ENCODE measurements at regions not wholly inside any gene's neighbourhood (a gene's known extent, or its start where the extent isn't known, plus 50 kb on each side); places are given as distances from the start of the nearest gene placed in this dataset.
"Not testable (repeated sequence)": the region's sequence is repeated elsewhere in the genome, so short reads cannot be mapped to it uniquely, and the experiment has no call there.

- H3K4me1 ChIP-seq (ENCODE audit: control insufficient read depth, insufficient read depth, low read length): no peaks in the 10 kb centered on the region
- H3K9ac ChIP-seq (ENCODE audit: low read length): no peak overlapping the region
- no peaks in the 10 kb centered on the region for H3K36me3 ChIP-seq (ENCODE audit: control insufficient read depth, insufficient read depth, low read length)
- no peak overlapping the region for H3K27ac ChIP-seq (ENCODE audit: low read depth, low read length)
- no peaks in the 10 kb centered on the region for H3K9me3 ChIP-seq (ENCODE audit: control insufficient read depth, insufficient read depth, low read depth, low read length)
- no peaks in the 10 kb centered on the region for H3K27me3 ChIP-seq (ENCODE audit: control insufficient read depth, insufficient read depth, low read length)
- H3K4me3 ChIP-seq (ENCODE audit: low read depth, low read length): no peak overlapping the region
Observed at GRCh38 chr11:25787416-25787815, 544.5 kb upstream of the ANO3 start.

- Histone ChIP-seq H3K4me1 (ENCODE audit: control insufficient read depth, insufficient read depth, low read length) (no peaks in the 10 kb centered on the region), H3K27me3 (ENCODE audit: control insufficient read depth, insufficient read depth, low read length) (no peaks in the 10 kb centered on the region), H3K4me3 (ENCODE audit: low read depth, low read length) (no peak overlapping the region), H3K9me3 (ENCODE audit: control insufficient read depth, insufficient read depth, low read depth, low read length) (no peaks in the 10 kb centered on the region), H3K27ac (ENCODE audit: low read depth, low read length) (no peak overlapping the region), H3K36me3 (ENCODE audit: control insufficient read depth, insufficient read depth, low read length) (no peaks in the 10 kb centered on the region), H3K9ac (ENCODE audit: low read length) (no peak overlapping the region)
Observed at GRCh38 chr11:25790396-25790795, 541.5 kb upstream of the ANO3 start.

GRCh38 chr11:25793637-25794036 lies 538.3 kb upstream of the ANO3 start:
- no peaks in the 10 kb centered on the region for H3K4me1 ChIP-seq (ENCODE audit: control insufficient read depth, insufficient read depth, low read length)
- H3K9ac ChIP-seq (ENCODE audit: low read length): no peak overlapping the region
- H3K27ac ChIP-seq (ENCODE audit: low read depth, low read length): no peak overlapping the region
- H3K4me3 ChIP-seq (ENCODE audit: low read depth, low read length): no peak overlapping the region
- H3K36me3 ChIP-seq (ENCODE audit: control insufficient read depth, insufficient read depth, low read length): no peaks in the 10 kb centered on the region
- H3K27me3 ChIP-seq (ENCODE audit: control insufficient read depth, insufficient read depth, low read length): no peaks in the 10 kb centered on the region
- H3K9me3 ChIP-seq (ENCODE audit: control insufficient read depth, insufficient read depth, low read depth, low read length): no peaks in the 10 kb centered on the region

GRCh38 chr11:25794804-25795203 lies 537.1 kb upstream of the ANO3 start:
- Histone ChIP-seq H3K27ac (ENCODE audit: low read depth, low read length) (no peak overlapping the region), H3K4me3 (ENCODE audit: low read depth, low read length) (no peak overlapping the region), H3K27me3 (ENCODE audit: control insufficient read depth, insufficient read depth, low read length) (no peaks in the 10 kb centered on the region), H3K9ac (ENCODE audit: low read length) (no peak overlapping the region), H3K4me1 (ENCODE audit: control insufficient read depth, insufficient read depth, low read length) (no peaks in the 10 kb centered on the region), H3K9me3 (ENCODE audit: control insufficient read depth, insufficient read depth, low read depth, low read length) (no peaks in the 10 kb centered on the region), H3K36me3 (ENCODE audit: control insufficient read depth, insufficient read depth, low read length) (no peaks in the 10 kb centered on the region)

- H3K27ac ChIP-seq (ENCODE audit: low read depth, low read length): no peak overlapping the region
- H3K27me3 ChIP-seq (ENCODE audit: control insufficient read depth, insufficient read depth, low read length): no peaks in the 10 kb centered on the region
- no peaks in the 10 kb centered on the region for H3K4me1 ChIP-seq (ENCODE audit: control insufficient read depth, insufficient read depth, low read length)
- H3K4me3 ChIP-seq (ENCODE audit: low read depth, low read length): no peak overlapping the region
- H3K9ac ChIP-seq (ENCODE audit: low read length): no peak overlapping the region
- H3K36me3 ChIP-seq (ENCODE audit: control insufficient read depth, insufficient read depth, low read length): no peaks in the 10 kb centered on the region
- H3K9me3 ChIP-seq (ENCODE audit: control insufficient read depth, insufficient read depth, low read depth, low read length): no peaks in the 10 kb centered on the region
Observed at GRCh38 chr11:25816411-25816810, 515.5 kb upstream of the ANO3 start.

GRCh38 chr11:25824688-25825087 lies 507.2 kb upstream of the ANO3 start:
- Histone ChIP-seq H3K9ac (ENCODE audit: low read length) (no peak overlapping the region), H3K27ac (ENCODE audit: low read depth, low read length) (no peak overlapping the region), H3K27me3 (ENCODE audit: control insufficient read depth, insufficient read depth, low read length) (no peaks in the 10 kb centered on the region), H3K4me1 (ENCODE audit: control insufficient read depth, insufficient read depth, low read length) (no peaks in the 10 kb centered on the region), H3K4me3 (ENCODE audit: low read depth, low read length) (no peak overlapping the region), H3K36me3 (ENCODE audit: control insufficient read depth, insufficient read depth, low read length) (no peaks in the 10 kb centered on the region), H3K9me3 (ENCODE audit: control insufficient read depth, insufficient read depth, low read depth, low read length) (no peaks in the 10 kb centered on the region)

GRCh38 chr11:25831485-25831884 lies 500.4 kb upstream of the ANO3 start:
- H3K9me3 ChIP-seq (ENCODE audit: control insufficient read depth, insufficient read depth, low read depth, low read length): not testable (repeated sequence)

GRCh38 chr11:25838918-25839625 lies 492.9 kb upstream of the ANO3 start:
- H3K9ac ChIP-seq (ENCODE audit: low read length): no peak overlapping the region
- no peaks in the 10 kb centered on the region for H3K27me3 ChIP-seq (ENCODE audit: control insufficient read depth, insufficient read depth, low read length)
- H3K36me3 ChIP-seq (ENCODE audit: control insufficient read depth, insufficient read depth, low read length): no peaks in the 10 kb centered on the region
- no peak overlapping the region for H3K4me3 ChIP-seq (ENCODE audit: low read depth, low read length)
- no peaks in the 10 kb centered on the region for H3K4me1 ChIP-seq (ENCODE audit: control insufficient read depth, insufficient read depth, low read length)
- H3K9me3 ChIP-seq (ENCODE audit: control insufficient read depth, insufficient read depth, low read depth, low read length): no peaks in the 10 kb centered on the region
- H3K27ac ChIP-seq (ENCODE audit: low read depth, low read length): no peak overlapping the region

More at GRCh38 chr11:25831485-25831884, 500.4 kb upstream of the ANO3 start:
- H3K9ac ChIP-seq (ENCODE audit: low read length); H3K27ac ChIP-seq (ENCODE audit: low read depth, low read length); H3K4me1 ChIP-seq (ENCODE audit: control insufficient read depth, insufficient read depth, low read length); H3K36me3 ChIP-seq (ENCODE audit: control insufficient read depth, insufficient read depth, low read length); H3K27me3 ChIP-seq (ENCODE audit: control insufficient read depth, insufficient read depth, low read length); H3K4me3 ChIP-seq (ENCODE audit: low read depth, low read length): not testable (repeated sequence)

- Histone ChIP-seq H3K9ac (ENCODE audit: low read length) (no peak overlapping the region), H3K4me3 (ENCODE audit: low read depth, low read length) (no peak overlapping the region), H3K27me3 (ENCODE audit: control insufficient read depth, insufficient read depth, low read length) (no peaks in the 10 kb centered on the region), H3K27ac (ENCODE audit: low read depth, low read length) (no peak overlapping the region), H3K9me3 (ENCODE audit: control insufficient read depth, insufficient read depth, low read depth, low read length) (no peaks in the 10 kb centered on the region), H3K4me1 (ENCODE audit: control insufficient read depth, insufficient read depth, low read length) (no peaks in the 10 kb centered on the region), H3K36me3 (ENCODE audit: control insufficient read depth, insufficient read depth, low read length) (no peaks in the 10 kb centered on the region)
Observed at GRCh38 chr11:25844811-25845210, 487.1 kb upstream of the ANO3 start.

- Histone ChIP-seq H3K9ac (ENCODE audit: low read length) (no peak overlapping the region), H3K36me3 (ENCODE audit: control insufficient read depth, insufficient read depth, low read length) (no peaks in the 10 kb centered on the region), H3K27ac (ENCODE audit: low read depth, low read length) (no peak overlapping the region), H3K4me1 (ENCODE audit: control insufficient read depth, insufficient read depth, low read length) (no peaks in the 10 kb centered on the region), H3K27me3 (ENCODE audit: control insufficient read depth, insufficient read depth, low read length) (no peaks in the 10 kb centered on the region), H3K9me3 (ENCODE audit: control insufficient read depth, insufficient read depth, low read depth, low read length) (no peaks in the 10 kb centered on the region), H3K4me3 (ENCODE audit: low read depth, low read length) (no peak overlapping the region)
Observed at GRCh38 chr11:25855916-25856315, 476.0 kb upstream of the ANO3 start.

GRCh38 chr11:25859776-25860175 lies 472.2 kb upstream of the ANO3 start:
- H3K9ac ChIP-seq (ENCODE audit: low read length): no peak overlapping the region
- no peaks in the 10 kb centered on the region for H3K9me3 ChIP-seq (ENCODE audit: control insufficient read depth, insufficient read depth, low read depth, low read length)
- H3K36me3 ChIP-seq (ENCODE audit: control insufficient read depth, insufficient read depth, low read length): no peaks in the 10 kb centered on the region
- no peaks in the 10 kb centered on the region for H3K4me1 ChIP-seq (ENCODE audit: control insufficient read depth, insufficient read depth, low read length)
- no peak overlapping the region for H3K4me3 ChIP-seq (ENCODE audit: low read depth, low read length)
- no peak overlapping the region for H3K27ac ChIP-seq (ENCODE audit: low read depth, low read length)
- H3K27me3 ChIP-seq (ENCODE audit: control insufficient read depth, insufficient read depth, low read length): no peaks in the 10 kb centered on the region
